ENCODE measurements at regions not wholly inside any gene's neighbourhood (a gene's known extent, or its start where the extent isn't known, plus 50 kb on each side); places are given as distances from the start of the nearest gene placed in this dataset.

- TF ChIP-seq, protein P1, sequence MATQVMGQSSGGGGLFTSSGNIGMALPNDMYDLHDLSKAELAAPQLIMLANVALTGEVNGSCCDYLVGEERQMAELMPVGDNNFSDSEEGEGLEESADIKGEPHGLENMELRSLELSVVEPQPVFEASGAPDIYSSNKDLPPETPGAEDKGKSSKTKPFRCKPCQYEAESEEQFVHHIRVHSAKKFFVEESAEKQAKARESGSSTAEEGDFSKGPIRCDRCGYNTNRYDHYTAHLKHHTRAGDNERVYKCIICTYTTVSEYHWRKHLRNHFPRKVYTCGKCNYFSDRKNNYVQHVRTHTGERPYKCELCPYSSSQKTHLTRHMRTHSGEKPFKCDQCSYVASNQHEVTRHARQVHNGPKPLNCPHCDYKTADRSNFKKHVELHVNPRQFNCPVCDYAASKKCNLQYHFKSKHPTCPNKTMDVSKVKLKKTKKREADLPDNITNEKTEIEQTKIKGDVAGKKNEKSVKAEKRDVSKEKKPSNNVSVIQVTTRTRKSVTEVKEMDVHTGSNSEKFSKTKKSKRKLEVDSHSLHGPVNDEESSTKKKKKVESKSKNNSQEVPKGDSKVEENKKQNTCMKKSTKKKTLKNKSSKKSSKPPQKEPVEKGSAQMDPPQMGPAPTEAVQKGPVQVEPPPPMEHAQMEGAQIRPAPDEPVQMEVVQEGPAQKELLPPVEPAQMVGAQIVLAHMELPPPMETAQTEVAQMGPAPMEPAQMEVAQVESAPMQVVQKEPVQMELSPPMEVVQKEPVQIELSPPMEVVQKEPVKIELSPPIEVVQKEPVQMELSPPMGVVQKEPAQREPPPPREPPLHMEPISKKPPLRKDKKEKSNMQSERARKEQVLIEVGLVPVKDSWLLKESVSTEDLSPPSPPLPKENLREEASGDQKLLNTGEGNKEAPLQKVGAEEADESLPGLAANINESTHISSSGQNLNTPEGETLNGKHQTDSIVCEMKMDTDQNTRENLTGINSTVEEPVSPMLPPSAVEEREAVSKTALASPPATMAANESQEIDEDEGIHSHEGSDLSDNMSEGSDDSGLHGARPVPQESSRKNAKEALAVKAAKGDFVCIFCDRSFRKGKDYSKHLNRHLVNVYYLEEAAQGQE (IDR thresholded peaks at IDR 0.05; ENCODE audit: unreplicated experiment), result no peak
Observed at GRCh38 chr3:72288955-72289691, 504.2 kb upstream of the PROK2 start (continued).

DNA sequence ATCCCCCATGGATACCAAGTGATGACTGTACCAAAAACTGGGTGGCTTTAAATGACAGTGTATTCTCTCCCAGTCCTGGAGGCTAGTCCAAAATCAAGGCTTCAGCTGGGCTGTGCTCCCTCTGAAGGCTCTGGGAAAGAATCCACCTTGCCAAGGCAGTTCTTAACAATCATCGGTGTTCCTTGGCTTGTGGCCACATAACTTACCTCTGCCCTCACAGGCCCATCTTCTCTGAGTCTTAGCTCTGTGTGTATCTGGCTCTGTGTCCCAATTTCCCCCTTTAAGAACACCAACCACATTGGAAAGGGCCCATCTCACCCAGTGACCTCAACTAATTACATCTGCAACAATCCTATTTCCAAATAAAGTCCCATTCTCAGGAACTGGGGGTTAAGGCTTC, 503.0 kb upstream of the PROK2 start:
- H3K27me3 ChIP-seq (ENCODE audit: insufficient read depth), result no peaks in the 10 kb centered on the region
- Mint-ChIP-seq H3K4me1 (peaks cover 11% of the 10 kb centered on the region), H3K27me3 (ENCODE audit: insufficient read depth, low read depth, poor library complexity) (peaks cover 15% of the 10 kb centered on the region), H3K27ac (no peak overlapping the region), H3K4me3 (no peak overlapping the region), H3K36me3 (ENCODE audit: low read depth) (no peaks in the 10 kb centered on the region), H3K9me3 (peaks cover 4% of the 10 kb centered on the region; the same call in 1 of the 3 replicates)
- no peaks in the 10 kb centered on the region for H3F3A ChIP-seq (replicated peaks; ENCODE audit: low read depth)
- H2AFZ ChIP-seq, result no peak overlapping the region
- no peak overlapping the region for H3K4me2 ChIP-seq
- no peaks in the 10 kb centered on the region for H3K9me2 ChIP-seq (ENCODE audit: insufficient read depth)
- no peaks in the 10 kb centered on the region for H3K79me2 ChIP-seq (replicated peaks; ENCODE audit: insufficient read depth)
- H4K20me1 ChIP-seq (replicated peaks; ENCODE audit: insufficient read depth), result no peaks in the 10 kb centered on the region
- no peak overlapping the region for H3K27ac ChIP-seq (ENCODE audit: low read depth)
- H3K36me3 ChIP-seq (ENCODE audit: insufficient read depth), result no peaks in the 10 kb centered on the region
- no peaks in the 10 kb centered on the region for H3K4me1 ChIP-seq (ENCODE audit: insufficient read depth)
- no peak for ATAC-seq
- no peak for DNase-seq (ENCODE audit: low spot score)
- H3K4me3 ChIP-seq, result no peak overlapping the region
- TF ChIP-seq EZH2 (IDR thresholded peaks at IDR 0.05; ENCODE audit: low read depth, unreplicated experiment), result no peak
- TF ChIP-seq NANOG (IDR thresholded peaks at IDR 0.05; ENCODE audit: borderline replicate concordance), result no peak
- no peak for TF ChIP-seq ZNF462 (CRISPR knock-in tag; IDR thresholded peaks at IDR 0.05)
- no peak for TF ChIP-seq EZH2phosphoT487 (IDR thresholded peaks at IDR 0.05; ENCODE audit: unreplicated experiment)
- TF ChIP-seq, protein P1 (IDR thresholded peaks at IDR 0.05; ENCODE audit: unreplicated experiment), result no peak
- no peak for TF ChIP-seq POLR2AphosphoS5 (IDR thresholded peaks at IDR 0.05; ENCODE audit: low read depth)
